Neuronal stem cell (in vitro differentiated cells): ENCODE measurements at regions not wholly inside any gene's neighbourhood (a gene's known extent, or its start where the extent isn't known, plus 50 kb on each side); places are given as distances from the start of the nearest gene placed in this dataset.

ENCODE experiments used
- DNase-seq: peaks from one replicate; pipeline ENCODE4 v3.0.0-alpha.2; 2013; ENCODE audit warnings: low spot score
- H2AFZ ChIP-seq: one replicate; pipeline ENCODE4 v1.6.1; 2013; ENCODE audit warnings: mild to moderate bottlenecking, low read length, inconsistent platforms
- H2AK5ac ChIP-seq: 2 replicates; pipeline ENCODE4 v1.6.1; 2013; ENCODE audit warnings: low read depth, mild to moderate bottlenecking, inconsistent platforms, low read length, moderate library complexity, mixed read lengths
- H2BK120ac ChIP-seq: 2 replicates; pipeline ENCODE4 v1.6.1; 2013; ENCODE audit warnings: low read depth, mild to moderate bottlenecking, inconsistent platforms, low read length, moderate library complexity, mixed read lengths
- H2BK12ac ChIP-seq: one replicate; pipeline ENCODE4 v1.6.1; 2013; ENCODE audit warnings: low read length, inconsistent platforms
- H2BK15ac ChIP-seq: 2 replicates; pipeline ENCODE4 v1.6.1; 2013; ENCODE audit warnings: mild to moderate bottlenecking, low read length, inconsistent platforms, mixed read lengths
- H2BK5ac ChIP-seq: one replicate; pipeline ENCODE4 v1.6.1; 2013; ENCODE audit warnings: inconsistent platforms, mild to moderate bottlenecking, low read length, moderate library complexity
- H3K14ac ChIP-seq: one replicate; pipeline ENCODE4 v1.6.1; 2013; ENCODE audit warnings: low read length, inconsistent platforms
- H3K18ac ChIP-seq: 2 replicates; pipeline ENCODE4 v1.6.1; 2013; ENCODE audit warnings: low read length, inconsistent platforms
- H3K23ac ChIP-seq: 2 replicates; pipeline ENCODE4 v1.6.1; 2013; ENCODE audit warnings: low read depth, mild to moderate bottlenecking, mixed read lengths, low read length, inconsistent platforms; ENCODE audit not compliant: poor library complexity
- H3K27ac ChIP-seq: replicated peaks from 3 replicates; pipeline ENCODE4 v1.5.1; 2013; ENCODE audit warnings: low read length, inconsistent platforms
- H3K27me3 ChIP-seq, 3 experiments: 2 replicates each; pipeline ENCODE4 v1.6.1; 2013; ENCODE audit warnings: low read length in 3 of 3, mild to moderate bottlenecking in 2 of 3, inconsistent platforms in 1 of 3, low read depth in 1 of 3, mixed read lengths in 1 of 3, moderate library complexity in 1 of 3; ENCODE audit not compliant: control insufficient read depth in 3 of 3, insufficient read depth in 3 of 3
- H3K36me3 ChIP-seq, 2 donors: replicated peaks in 1 of 2; 2 replicates each; pipeline ENCODE4 v1.6.1; 2013; ENCODE audit warnings: low read length in 2 of 2; ENCODE audit not compliant: control insufficient read depth in 2 of 2, insufficient read depth in 2 of 2
- H3K4ac ChIP-seq: 2 replicates; pipeline ENCODE4 v1.6.1; 2013; ENCODE audit warnings: inconsistent platforms, mild to moderate bottlenecking, low read length, moderate library complexity
- H3K4me1 ChIP-seq, 2 donors: 1 replicate in 1 of 2; 2 replicates in 1 of 2; pipeline ENCODE4 v1.6.1; 2013; ENCODE audit warnings: low read length in 2 of 2, low read depth in 1 of 2; ENCODE audit not compliant: control insufficient read depth in 2 of 2, insufficient read depth in 1 of 2
- H3K4me2 ChIP-seq: one replicate; pipeline ENCODE4 v1.6.1; 2013; ENCODE audit warnings: mild to moderate bottlenecking, low read length, inconsistent platforms; ENCODE audit not compliant: insufficient read depth, poor library complexity, severe bottlenecking
- H3K4me3 ChIP-seq, 2 donors: 2 replicates each; pipeline ENCODE4 v1.5.1; 2013; ENCODE audit warnings: low read length in 2 of 2, mild to moderate bottlenecking in 2 of 2, inconsistent platforms in 1 of 2, moderate library complexity in 1 of 2
- H3K79me1 ChIP-seq: one replicate; pipeline ENCODE4 v1.6.1; 2013; ENCODE audit warnings: low read depth, mild to moderate bottlenecking, inconsistent platforms, low read length, moderate library complexity
- H3K9ac ChIP-seq: one replicate; pipeline ENCODE4 v1.6.1; 2013; ENCODE audit warnings: mild to moderate bottlenecking, low read depth, low read length, inconsistent platforms; ENCODE audit not compliant: poor library complexity
- H3K9me3 ChIP-seq, 2 donors: replicated peaks in 1 of 2; 2 replicates each; pipeline versions ENCODE3 to v1.6.1; 2013; ENCODE audit warnings: low read length in 2 of 2, mild to moderate bottlenecking in 2 of 2, inconsistent platforms in 1 of 2, low read depth in 1 of 2, mixed read lengths in 1 of 2, moderate library complexity in 1 of 2; ENCODE audit not compliant: control insufficient read depth in 2 of 2, insufficient read depth in 1 of 2
- H4K8ac ChIP-seq: one replicate; pipeline ENCODE4 v1.6.1; 2013; ENCODE audit warnings: low read depth, mild to moderate bottlenecking, inconsistent platforms, low read length, moderate library complexity
- H4K91ac ChIP-seq: one replicate; pipeline ENCODE4 v1.6.1; 2013; ENCODE audit warnings: low read length, low read depth, mild to moderate bottlenecking, inconsistent platforms; ENCODE audit not compliant: poor library complexity
- WGBS, 2 donors: extraction: QIAGEN DNeasy Blood & Tissue Kit; methylation state at CpG; one replicate each; pipeline ENCODE4 v1.1.7; 2013; ENCODE audit warnings: missing lambda C conversion rate in 2 of 2, mixed read lengths in 1 of 2; ENCODE audit not compliant: insufficient read length in 2 of 2, insufficient replicate concordance in 1 of 2; ENCODE audit errors: extremely low coverage in 2 of 2; 5-methylcytosine and 5-hydroxymethylcytosine counted together

DNA sequence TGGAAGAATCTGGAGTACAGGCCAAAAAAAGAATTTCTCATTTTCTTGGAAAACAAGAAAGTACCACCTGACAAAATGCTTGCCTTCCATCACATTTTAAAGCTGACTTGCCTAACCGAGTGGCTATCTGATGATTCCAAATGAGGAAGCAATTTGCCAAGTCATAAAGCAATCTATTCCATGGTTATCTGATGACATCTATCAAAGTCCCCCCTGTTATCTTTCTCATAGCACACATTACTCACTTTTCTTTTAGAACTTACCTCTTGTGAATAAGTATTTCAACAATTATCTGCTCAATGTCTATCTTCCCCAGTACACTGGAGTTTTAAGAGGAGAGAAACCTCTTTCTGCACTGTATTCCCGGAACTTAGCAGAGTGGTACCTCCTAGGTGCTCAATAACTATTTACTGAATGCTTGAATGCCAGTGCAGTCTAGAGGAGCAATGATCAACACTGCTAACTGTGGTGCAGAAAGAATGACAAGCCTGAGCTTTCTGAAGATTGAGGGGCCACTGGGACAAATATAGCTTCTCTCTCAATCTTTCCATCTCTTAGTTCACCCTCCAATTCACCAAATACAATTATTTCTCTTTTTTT, 186.3 kb upstream of the ATP11B start:
- Histone ChIP-seq H3K4me2 (no peak overlapping the region), H2BK15ac (no peak overlapping the region), H3K4ac (no peak overlapping the region), H2BK5ac (no peak overlapping the region), H3K9ac (no peak overlapping the region), H3K27ac (no peak overlapping the region), H4K91ac (no peak overlapping the region), H2AK5ac (no peak overlapping the region), H3K4me3 (no peak overlapping the region), H3K27me3 (no peaks in the 10 kb centered on the region), H3K9me3 (no peaks in the 10 kb centered on the region), H3K18ac (no peak overlapping the region), H2BK12ac (no peak overlapping the region), H3K23ac (no peak overlapping the region), H4K8ac (no peak overlapping the region), H3K14ac (no peak overlapping the region), H2AFZ (no peak overlapping the region), H3K36me3 (no peaks in the 10 kb centered on the region), H2BK120ac (no peak overlapping the region), H3K79me1 (no peaks in the 10 kb centered on the region), H3K4me1 (peaks cover 4 to 5% of the 10 kb centered on the region in 2 donors)
- DNase-seq = no peak
- no CpG with 5 or more reads among the region's 2 CpGs for WGBS, 2 donors

- H2AK5ac ChIP-seq = no peak overlapping the region
- H3K4me2 ChIP-seq = peak overlapping the region; percentile 14
- H3K79me1 ChIP-seq = no peaks in the 10 kb centered on the region
- no peak overlapping the region for H4K8ac ChIP-seq
- H3K9me3 ChIP-seq = no peaks in the 10 kb centered on the region
- no peak overlapping the region for H3K14ac ChIP-seq
- no peak overlapping the region for H3K9ac ChIP-seq
- no peak overlapping the region for H3K4me3 ChIP-seq
- no peak overlapping the region for H2BK15ac ChIP-seq
- H3K23ac ChIP-seq = no peak overlapping the region
- H2BK5ac ChIP-seq = no peak overlapping the region
- no peak overlapping the region for H3K27ac ChIP-seq
- no peaks in the 10 kb centered on the region for H3K36me3 ChIP-seq
- DNase-seq = no peak
- H3K4me1 ChIP-seq = peaks cover 4 to 5% of the 10 kb centered on the region in 2 donors
- no peak overlapping the region for H3K18ac ChIP-seq
- no peak overlapping the region for H3K4ac ChIP-seq
- H2BK120ac ChIP-seq = no peak overlapping the region
- WGBS, 2 donors = no CpG with 5 or more reads among the region's 2 CpGs
- no peak overlapping the region for H2BK12ac ChIP-seq
- H4K91ac ChIP-seq = no peak overlapping the region
- H3K27me3 ChIP-seq = no peaks in the 10 kb centered on the region
- H2AFZ ChIP-seq = no peak overlapping the region
These were observed 184.5 kb upstream of the ATP11B start for GRCh38 chr3:182608832-182609231.

- no peak overlapping the region for H2BK120ac ChIP-seq
- no peaks in the 10 kb centered on the region for H3K79me1 ChIP-seq
- no peaks in the 10 kb centered on the region for H3K27me3 ChIP-seq
- H3K18ac ChIP-seq = no peak overlapping the region
- DNase-seq = no peak
- H3K4ac ChIP-seq = no peak overlapping the region
- no peak overlapping the region for H4K91ac ChIP-seq
- peaks cover 5% of the 10 kb centered on the region in 2 donors for H3K4me1 ChIP-seq
- no peak overlapping the region for H2BK12ac ChIP-seq
- no peak overlapping the region for H2AFZ ChIP-seq
- H3K36me3 ChIP-seq = no peaks in the 10 kb centered on the region
- no peak overlapping the region for H3K14ac ChIP-seq
- no peak overlapping the region for H2BK15ac ChIP-seq
- H3K27ac ChIP-seq = no peak overlapping the region
- H3K4me3 ChIP-seq = no peak overlapping the region
- no peak overlapping the region for H3K4me2 ChIP-seq
- no peak overlapping the region for H3K23ac ChIP-seq
- WGBS, 2 donors = 100% methylated on average over 1 of the region's 6 CpGs; no CpG with 5 or more reads in 1 of the 2 donors
- H4K8ac ChIP-seq = no peak overlapping the region
- no peaks in the 10 kb centered on the region for H3K9me3 ChIP-seq
- H2BK5ac ChIP-seq = no peak overlapping the region
- no peak overlapping the region for H2AK5ac ChIP-seq
- H3K9ac ChIP-seq = no peak overlapping the region
These were observed 183.6 kb upstream of the ATP11B start for GRCh38 chr3:182609575-182610156.

GRCh38 chr3:182612332-182612731, 181.0 kb upstream of the ATP11B start:
- no peak overlapping the region for H2AK5ac ChIP-seq
- H3K9ac ChIP-seq = no peak overlapping the region
- H3K4me3 ChIP-seq = no peak overlapping the region
- H4K8ac ChIP-seq = no peak overlapping the region
- no peak overlapping the region for H2BK15ac ChIP-seq
- H3K79me1 ChIP-seq = no peaks in the 10 kb centered on the region
- no peaks in the 10 kb centered on the region for H3K9me3 ChIP-seq
- H3K4me1 ChIP-seq = peaks cover 10 to 19% of the 10 kb centered on the region in 2 donors
- no peak overlapping the region for H3K4me2 ChIP-seq
- H3K27ac ChIP-seq = no peak overlapping the region
- DNase-seq = no peak
- no peak overlapping the region for H2BK12ac ChIP-seq
- H2BK5ac ChIP-seq = no peak overlapping the region
- no peaks in the 10 kb centered on the region for H3K36me3 ChIP-seq
- H2BK120ac ChIP-seq = no peak overlapping the region
- no peak overlapping the region for H3K18ac ChIP-seq
- H3K4ac ChIP-seq = no peak overlapping the region
- no peaks in the 10 kb centered on the region for H3K27me3 ChIP-seq
- H3K14ac ChIP-seq = no peak overlapping the region
- H2AFZ ChIP-seq = no peak overlapping the region
- no CpG with 5 or more reads among the region's 3 CpGs for WGBS, 2 donors
- no peak overlapping the region for H3K23ac ChIP-seq
- no peak overlapping the region for H4K91ac ChIP-seq
